SK-N-SH (cell line): ENCODE measurements at regions not wholly inside any gene's neighbourhood (a gene's known extent, or its start where the extent isn't known, plus 50 kb on each side); places are given as distances from the start of the nearest gene placed in this dataset.

Experiments
- CTCF ChIA-PET: fragments of 300-600, 350-600 bp; formaldehyde crosslinking; extraction: SDS; loops from one replicate; lab custom pipeline; 2021; lab: Yijun Ruan, JAX
- POLR2A ChIA-PET: fragments of 350-600 bp; sonication (Branson Sonifier 250); formaldehyde crosslinking; extraction: SDS; loops from one replicate; lab custom pipeline; 2020; ENCODE audit warnings: antibody characterized with exemption, inconsistent platforms; lab: Yijun Ruan, JAX
- DNase-seq: peaks from one replicate; pipeline ENCODE4 v3.0.0; 2012
- H2AFZ ChIP-seq: fragments of 200-600 bp; sonication (generic); 2 replicates; pipeline ENCODE4 v1.8.1; 2016; ENCODE audit warnings: antibody characterized with exemption, mild to moderate bottlenecking, low read depth
- H3F3A ChIP-seq: fragments of 200-600 bp; sonication (generic); replicated peaks from 2 replicates; pipeline ENCODE3; 2016; ENCODE audit warnings: antibody characterized with exemption, mild to moderate bottlenecking; ENCODE audit not compliant: insufficient read depth
- H3K27ac ChIP-seq, 2 experiments: fragments of 200-500 bp in 1 of 2; fragments of 200-600 bp in 1 of 2; sonication (Bioruptor generic) in 1 of 2; sonication (generic), shearing (Covaris generic) in 1 of 2; 2 replicates each; pipeline versions ENCODE4 v1.5.1 to v1.6.1; 2014 to 2016; ENCODE audit warnings: low read depth in 2 of 2, inconsistent platforms in 1 of 2, low read length in 1 of 2, mild to moderate bottlenecking in 1 of 2, mixed read lengths in 1 of 2
- H3K27me3 ChIP-seq: fragments of 200-600 bp; sonication (generic), shearing (Covaris generic); 2 replicates; pipeline ENCODE4 v1.6.1; 2016; ENCODE audit warnings: mixed run types; ENCODE audit not compliant: insufficient read depth
- H3K36me3 ChIP-seq, 2 experiments: fragments of 200-500 bp in 1 of 2; fragments of 200-600 bp in 1 of 2; sonication (Bioruptor generic) in 1 of 2; sonication (generic) in 1 of 2; replicated peaks in 1 of 2; 2 replicates each; pipeline versions ENCODE3 to v1.5.1; 2014 to 2016; ENCODE audit warnings: low read length in 1 of 2, mild to moderate bottlenecking in 1 of 2; ENCODE audit not compliant: insufficient read depth in 2 of 2, control insufficient read depth in 1 of 2
- H3K4me1 ChIP-seq, 2 experiments: fragments of 200-500 bp in 1 of 2; fragments of 200-600 bp in 1 of 2; sonication (Bioruptor generic) in 1 of 2; sonication (generic), shearing (Covaris generic) in 1 of 2; 2 replicates each; pipeline versions ENCODE4 v1.5.1 to v1.6.1; 2014 to 2016; ENCODE audit warnings: low read depth in 1 of 2, low read length in 1 of 2, mixed run types in 1 of 2; ENCODE audit not compliant: insufficient read depth in 2 of 2, control insufficient read depth in 1 of 2
- H3K4me2 ChIP-seq: fragments of 200-600 bp; sonication (generic), shearing (Covaris generic); 2 replicates; pipeline ENCODE4 v1.6.1; 2017; ENCODE audit warnings: mixed run types
- H3K4me3 ChIP-seq, 2 experiments: fragments of 200-500 bp in 1 of 2; fragments of 200-600 bp in 1 of 2; sonication (Bioruptor generic) in 1 of 2; sonication (generic), shearing (Covaris generic) in 1 of 2; 2 replicates each; pipeline versions ENCODE4 v1.5.1 to v1.8.1; 2014 to 2016; ENCODE audit warnings: low read depth in 2 of 2, inconsistent platforms in 1 of 2, low read length in 1 of 2, mild to moderate bottlenecking in 1 of 2, mixed read lengths in 1 of 2, moderate library complexity in 1 of 2
- H3K79me2 ChIP-seq: fragments of 200-600 bp; sonication (generic); 2 replicates; pipeline ENCODE4 v1.8.1; 2017; ENCODE audit warnings: mild to moderate bottlenecking; ENCODE audit not compliant: insufficient read depth
- H3K9ac ChIP-seq: fragments of 200-600 bp; sonication (generic); 2 replicates; pipeline ENCODE4 v1.6.1; 2017; ENCODE audit warnings: mixed run types
- H3K9me2 ChIP-seq: fragments of 200-600 bp; sonication (generic); 2 replicates; pipeline ENCODE4 v1.6.1; 2017; ENCODE audit warnings: mixed run types
- H3K9me3 ChIP-seq: fragments of 200-600 bp; sonication (generic); 2 replicates; pipeline ENCODE4 v1.6.1; 2017; ENCODE audit warnings: mixed run types, mild to moderate bottlenecking, moderate library complexity
- H4K20me1 ChIP-seq: fragments of 200-600 bp; sonication (generic); 2 replicates; pipeline ENCODE4 v1.6.1; 2017; ENCODE audit warnings: mild to moderate bottlenecking, mixed run types; ENCODE audit not compliant: insufficient read depth
- FOSL2 ChIP-seq: IDR thresholded peaks from 2 replicates; pipeline ENCODE4 v1.4.0; 2012; ENCODE audit warnings: low read depth, mild to moderate bottlenecking, moderate library complexity, borderline replicate concordance
- FOXM1 ChIP-seq: IDR thresholded peaks from 2 replicates; pipeline ENCODE4 v1.4.0; 2012; ENCODE audit warnings: low read depth, mild to moderate bottlenecking
- IRF3 ChIP-seq: fragments of 150-350 bp; IDR thresholded peaks from 2 replicates; pipeline ENCODE4 v1.6.1; 2016; ENCODE audit warnings: mild to moderate bottlenecking, low read depth, low read length
- MEF2A ChIP-seq: IDR thresholded peaks from 2 replicates; pipeline ENCODE4 v1.4.0; 2012; ENCODE audit warnings: low read depth, borderline replicate concordance
- PBX3 ChIP-seq: IDR thresholded peaks from 2 replicates; pipeline ENCODE4; 2012
- POLR2AphosphoS5 ChIP-seq: IDR thresholded peaks from 2 replicates; pipeline ENCODE4 v1.6.1; 2012; ENCODE audit warnings: low read depth, low read length
- REST ChIP-seq: IDR thresholded peaks from 2 replicates; pipeline ENCODE4 v1.6.1; 2012; ENCODE audit warnings: mild to moderate bottlenecking, low read depth, low read length, moderate library complexity
- RXRA ChIP-seq: IDR thresholded peaks from 2 replicates; pipeline ENCODE4 v1.4.0; 2012; ENCODE audit warnings: low read depth, mild to moderate bottlenecking, borderline replicate concordance
- SMC3 ChIP-seq: IDR thresholded peaks from 2 replicates; pipeline ENCODE4 v1.6.1; 2012; ENCODE audit warnings: low read depth, low read length, improper control_type of control experiment
- TAF1 ChIP-seq: IDR thresholded peaks from 2 replicates; pipeline ENCODE4 v1.6.1; 2012; ENCODE audit warnings: low read depth, mild to moderate bottlenecking, low read length, moderate library complexity, borderline replicate concordance
- USF2 ChIP-seq: fragments of 150-350 bp; IDR thresholded peaks from 2 replicates; pipeline ENCODE4 v1.6.1; 2017; ENCODE audit warnings: antibody characterized with exemption, low read length, low read depth, borderline replicate concordance
- WGBS: methylation state at CpG from one replicate; pipeline ENCODE4 v1.1.6; 2017; ENCODE audit warnings: low lambda C conversion rate; 5-methylcytosine and 5-hydroxymethylcytosine counted together

- TF ChIP-seq RXRA (no peak), POLR2AphosphoS5 (no peak), FOXM1 (no peak), PBX3 (no peak), USF2 (no peak), FOSL2 (no peak), MEF2A (no peak), SMC3 (no peak), REST (no peak)
Measured at GRCh38 chr12:19953734-19954133, 414.6 kb upstream of the PDE3A start (continued).

- 90% methylated on average over 4 of the region's 4 CpGs for WGBS
- no peaks in the 10 kb centered on the region for H4K20me1 ChIP-seq
- TF ChIP-seq FOXM1 (no peak), PBX3 (no peak), USF2 (no peak), TAF1 (no peak), IRF3 (no peak)
- CTCF ChIA-PET = interaction anchor here (0.8 to 3.8 kb wide), 2 partner anchors 10 to 42 kb away, joined by 3 to 12 read pairs; no protein-coding TSS in a partner anchor
- H3F3A ChIP-seq = no peaks in the 10 kb centered on the region
- no peaks in the 10 kb centered on the region for H3K9me2 ChIP-seq
- H3K4me1 ChIP-seq = peaks cover 0 to 7% of the 10 kb centered on the region in 2 experiments; a peak in 2 of 4 replicates
- no peak overlapping the region for H2AFZ ChIP-seq
- POLR2A ChIA-PET = no interaction called here
- no peak overlapping the region for H3K9ac ChIP-seq
- H3K27ac ChIP-seq = peak overlapping the region in 1 of 2 experiments; percentile 8; a peak in 1 of 4 replicates
- no peaks in the 10 kb centered on the region for H3K27me3 ChIP-seq
- H3K4me3 ChIP-seq = no peak overlapping the region
- no peaks in the 10 kb centered on the region for H3K36me3 ChIP-seq
- no peaks in the 10 kb centered on the region for H3K9me3 ChIP-seq
- no peak for DNase-seq
- no peaks in the 10 kb centered on the region for H3K79me2 ChIP-seq
- no peak overlapping the region for H3K4me2 ChIP-seq
Measured at GRCh38 chr12:19954163-19954562, 414.2 kb upstream of the PDE3A start.
